ENCODE measurements at regions not wholly inside any gene's neighbourhood (a gene's known extent, or its start where the extent isn't known, plus 50 kb on each side); places are given as distances from the start of the nearest gene placed in this dataset.

DNA sequence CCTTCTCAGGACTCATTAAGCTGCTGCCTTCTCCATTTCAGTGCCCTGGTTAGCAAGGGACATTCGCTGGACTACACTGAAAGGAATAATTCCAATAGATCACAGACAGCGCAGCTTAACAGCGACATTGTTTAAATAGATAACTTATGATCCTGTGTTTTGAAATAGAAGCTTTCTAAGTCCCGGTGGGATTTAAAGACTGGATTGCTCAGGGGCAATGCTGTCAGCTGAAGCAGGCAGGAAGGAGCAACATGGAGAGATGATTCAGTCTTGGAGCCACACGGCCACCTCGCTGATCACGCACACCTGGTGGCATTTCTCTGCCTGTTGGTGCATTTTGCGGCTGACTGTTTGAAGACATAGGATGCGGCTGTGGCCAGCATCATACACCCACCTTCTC lies 292.0 kb downstream of the FOXL1 start:
- DNase-seq, result no peak
- Histone ChIP-seq H3K9ac (ENCODE audit: low read length in 3 of 3) (no peak overlapping the region), H3K9me3 (ENCODE audit: control insufficient read depth in 2 of 3, insufficient read depth in 1 of 3, low read length in 3 of 3) (peaks cover 0 to 9% (median 0%) of the 10 kb centered on the region in 3 donors), H3K4me3 (ENCODE audit: low read length in 3 of 3) (no peak overlapping the region), H3K27ac (ENCODE audit: low read depth in 2 of 2, low read length in 2 of 2) (no peak overlapping the region), H3K4me1 (ENCODE audit: control insufficient read depth in 2 of 3, insufficient read depth in 2 of 3, low read depth in 1 of 3, low read length in 3 of 3) (no peaks in the 10 kb centered on the region), H3K27me3 (ENCODE audit: control insufficient read depth, insufficient read depth, low read length) (no peaks in the 10 kb centered on the region), H3K36me3 (ENCODE audit: control insufficient read depth in 2 of 3, insufficient read depth in 3 of 3, low read length in 3 of 3) (no peaks in the 10 kb centered on the region)
- TF ChIP-seq, protein P1, sequence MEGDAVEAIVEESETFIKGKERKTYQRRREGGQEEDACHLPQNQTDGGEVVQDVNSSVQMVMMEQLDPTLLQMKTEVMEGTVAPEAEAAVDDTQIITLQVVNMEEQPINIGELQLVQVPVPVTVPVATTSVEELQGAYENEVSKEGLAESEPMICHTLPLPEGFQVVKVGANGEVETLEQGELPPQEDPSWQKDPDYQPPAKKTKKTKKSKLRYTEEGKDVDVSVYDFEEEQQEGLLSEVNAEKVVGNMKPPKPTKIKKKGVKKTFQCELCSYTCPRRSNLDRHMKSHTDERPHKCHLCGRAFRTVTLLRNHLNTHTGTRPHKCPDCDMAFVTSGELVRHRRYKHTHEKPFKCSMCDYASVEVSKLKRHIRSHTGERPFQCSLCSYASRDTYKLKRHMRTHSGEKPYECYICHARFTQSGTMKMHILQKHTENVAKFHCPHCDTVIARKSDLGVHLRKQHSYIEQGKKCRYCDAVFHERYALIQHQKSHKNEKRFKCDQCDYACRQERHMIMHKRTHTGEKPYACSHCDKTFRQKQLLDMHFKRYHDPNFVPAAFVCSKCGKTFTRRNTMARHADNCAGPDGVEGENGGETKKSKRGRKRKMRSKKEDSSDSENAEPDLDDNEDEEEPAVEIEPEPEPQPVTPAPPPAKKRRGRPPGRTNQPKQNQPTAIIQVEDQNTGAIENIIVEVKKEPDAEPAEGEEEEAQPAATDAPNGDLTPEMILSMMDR (IDR thresholded peaks at IDR 0.05; ENCODE audit: borderline replicate concordance, extremely low read depth, insufficient read depth), result no peak
- FAIRE-seq, result no peak
- intact Hi-C loops (cut with DNase I), result no loop called here

DNA sequence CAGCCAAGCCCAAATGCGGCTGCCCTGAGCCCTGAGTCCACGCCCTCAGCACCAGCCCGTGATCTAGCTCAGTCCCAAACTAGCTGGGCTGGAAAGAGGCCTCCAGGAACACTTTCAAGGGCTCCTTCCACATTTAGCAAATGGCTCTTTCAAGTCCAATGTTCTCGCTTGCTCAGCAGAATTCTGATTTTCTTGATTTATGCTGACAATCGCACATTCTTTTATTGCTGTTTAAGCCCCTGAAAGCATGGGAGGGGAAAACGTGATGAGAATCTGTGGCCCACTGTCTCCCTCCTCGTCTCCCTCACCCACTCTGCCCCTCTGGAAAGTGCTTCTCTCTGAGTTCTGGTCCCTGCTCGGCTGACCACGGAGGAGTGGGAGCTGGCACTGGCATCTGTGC lies 293.8 kb downstream of the FOXL1 start:
- FAIRE-seq (no peak), DNase-seq (peak in 1 of 5 donors; percentile 71)
- TF ChIP-seq, protein P1 (IDR thresholded peaks at IDR 0.05; ENCODE audit: borderline replicate concordance, extremely low read depth, insufficient read depth), result no peak
- Histone ChIP-seq H3K9ac (ENCODE audit: low read length in 3 of 3) (no peak overlapping the region), H3K4me1 (ENCODE audit: control insufficient read depth in 2 of 3, insufficient read depth in 2 of 3, low read depth in 1 of 3, low read length in 3 of 3) (no peaks in the 10 kb centered on the region), H3K36me3 (ENCODE audit: control insufficient read depth in 2 of 3, insufficient read depth in 3 of 3, low read length in 3 of 3) (no peaks in the 10 kb centered on the region), H3K27me3 (ENCODE audit: control insufficient read depth, insufficient read depth, low read length) (no peaks in the 10 kb centered on the region), H3K27ac (ENCODE audit: low read depth in 2 of 2, low read length in 2 of 2) (no peak overlapping the region), H3K4me3 (ENCODE audit: low read length in 3 of 3) (no peak overlapping the region), H3K9me3 (ENCODE audit: control insufficient read depth in 2 of 3, insufficient read depth in 1 of 3, low read length in 3 of 3) (peaks cover 0 to 9% (median 0%) of the 10 kb centered on the region in 3 donors)
- intact Hi-C loops (cut with DNase I), result no loop called here

DNA sequence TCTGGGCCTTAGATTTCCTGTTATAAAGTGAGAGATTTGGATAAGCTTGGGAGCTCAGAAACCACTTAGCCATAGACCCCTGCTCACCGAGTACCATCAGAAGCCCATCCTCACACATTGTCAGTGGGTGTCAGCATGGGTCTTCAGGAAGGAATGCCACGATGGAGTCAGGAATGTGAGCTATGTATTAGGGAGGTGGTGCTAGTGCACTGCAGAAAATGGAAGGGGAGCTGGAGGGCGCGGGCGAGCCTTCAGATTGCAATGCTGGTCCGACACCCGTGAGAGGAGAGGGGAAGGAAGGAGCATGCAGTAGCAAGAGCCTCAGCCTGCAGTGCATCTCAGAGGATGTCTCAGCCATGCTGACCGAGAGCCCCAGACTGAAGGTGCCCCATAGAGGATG lies 294.5 kb downstream of the FOXL1 start:
- Histone ChIP-seq H3K27ac (ENCODE audit: low read depth in 2 of 2, low read length in 2 of 2) (no peak overlapping the region), H3K36me3 (ENCODE audit: control insufficient read depth in 2 of 3, insufficient read depth in 3 of 3, low read length in 3 of 3) (no peaks in the 10 kb centered on the region), H3K27me3 (ENCODE audit: control insufficient read depth, insufficient read depth, low read length) (peaks cover 2% of the 10 kb centered on the region), H3K4me3 (ENCODE audit: low read length in 3 of 3) (no peak overlapping the region), H3K9me3 (ENCODE audit: control insufficient read depth in 2 of 3, insufficient read depth in 1 of 3, low read length in 3 of 3) (peaks cover 0 to 9% (median 0%) of the 10 kb centered on the region in 3 donors), H3K4me1 (ENCODE audit: control insufficient read depth in 2 of 3, insufficient read depth in 2 of 3, low read depth in 1 of 3, low read length in 3 of 3) (no peaks in the 10 kb centered on the region), H3K9ac (ENCODE audit: low read length in 3 of 3) (no peak overlapping the region)
- TF ChIP-seq, protein P1 (IDR thresholded peaks at IDR 0.05; ENCODE audit: borderline replicate concordance, extremely low read depth, insufficient read depth), result no peak
- DNase-seq, result no peak
- intact Hi-C loops (cut with DNase I), result no loop called here
- FAIRE-seq, result no peak

DNA sequence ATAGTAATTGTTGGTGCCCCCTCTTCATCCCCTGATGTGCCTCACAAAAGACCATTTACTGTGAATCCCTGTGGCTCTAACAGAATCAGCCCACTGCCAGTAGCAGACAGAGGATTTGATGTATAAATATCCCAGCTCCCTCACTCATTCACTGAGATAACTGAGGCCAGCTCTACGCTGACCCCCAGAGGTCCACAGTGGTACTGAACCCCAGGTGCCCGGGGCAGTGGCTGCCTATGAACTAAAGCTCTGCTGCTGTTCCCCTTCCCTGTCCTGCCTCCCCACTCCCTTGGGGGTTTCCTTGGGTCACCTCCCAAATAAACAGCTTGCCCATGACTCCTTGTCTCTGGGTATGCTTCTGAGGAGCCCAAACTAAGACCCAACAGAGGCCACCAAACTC lies 295.8 kb downstream of the FOXL1 start:
- H3K4me1 ChIP-seq (ENCODE audit: control insufficient read depth in 2 of 3, insufficient read depth in 2 of 3, low read depth in 1 of 3, low read length in 3 of 3), result no peaks in the 10 kb centered on the region
- peaks cover 0 to 9% (median 0%) of the 10 kb centered on the region in 3 donors for H3K9me3 ChIP-seq (ENCODE audit: control insufficient read depth in 2 of 3, insufficient read depth in 1 of 3, low read length in 3 of 3)
- DNase-seq, result no peak
- TF ChIP-seq, protein P1 (IDR thresholded peaks at IDR 0.05; ENCODE audit: borderline replicate concordance, extremely low read depth, insufficient read depth), result no peak
- H3K36me3 ChIP-seq (ENCODE audit: control insufficient read depth in 2 of 3, insufficient read depth in 3 of 3, low read length in 3 of 3), result no peaks in the 10 kb centered on the region
- H3K27ac ChIP-seq (ENCODE audit: low read depth in 2 of 2, low read length in 2 of 2), result no peak overlapping the region
- peaks cover 2% of the 10 kb centered on the region for H3K27me3 ChIP-seq (ENCODE audit: control insufficient read depth, insufficient read depth, low read length)
- no peak overlapping the region for H3K4me3 ChIP-seq (ENCODE audit: low read length in 3 of 3)
- FAIRE-seq, result no peak
- intact Hi-C loops (cut with DNase I), result no loop called here
- H3K9ac ChIP-seq (ENCODE audit: low read length in 3 of 3), result no peak overlapping the region

Measured in kidney (tissue), 13 donors.